ENCODE measurements at regions not wholly inside any gene's neighbourhood (a gene's known extent, or its start where the extent isn't known, plus 50 kb on each side); places are given as distances from the start of the nearest gene placed in this dataset.

GRCh38 chr16:65878347-65878746 lies 488.1 kb upstream of the CDH5 start:
- no peak overlapping the region for H3K4me3 ChIP-seq (ENCODE audit: low read depth, low read length)
- TF ChIP-seq CTCF (IDR thresholded peaks at IDR 0.05; ENCODE audit: control insufficient read depth, extremely low read depth, insufficient read depth): no peak
- DNase-seq (ENCODE audit: low read depth): no peak

GRCh38 chr16:65876624-65877023 lies 489.9 kb upstream of the CDH5 start:
- TF ChIP-seq CTCF (IDR thresholded peaks at IDR 0.05; ENCODE audit: control insufficient read depth, extremely low read depth, insufficient read depth): no peak

GRCh38 chr16:65876056-65876408 lies 490.5 kb upstream of the CDH5 start:
- DNase-seq (ENCODE audit: low read depth): no peak
- no peak for TF ChIP-seq CTCF (IDR thresholded peaks at IDR 0.05; ENCODE audit: control insufficient read depth, extremely low read depth, insufficient read depth)
- no peak overlapping the region for H3K4me3 ChIP-seq (ENCODE audit: low read depth, low read length)

More at GRCh38 chr16:65876624-65877023, 489.9 kb upstream of the CDH5 start:
- H3K4me3 ChIP-seq (ENCODE audit: low read depth, low read length): no peak overlapping the region
- no peak for DNase-seq (ENCODE audit: low read depth)

- no peak overlapping the region for H3K4me3 ChIP-seq (ENCODE audit: low read depth, low read length)
- no peak for TF ChIP-seq CTCF (IDR thresholded peaks at IDR 0.05; ENCODE audit: control insufficient read depth, extremely low read depth, insufficient read depth)
- no peak for DNase-seq (ENCODE audit: low read depth)
Measured at GRCh38 chr16:65875381-65876055, 491.0 kb upstream of the CDH5 start.

- no peak overlapping the region for H3K4me3 ChIP-seq (ENCODE audit: low read depth, low read length)
- TF ChIP-seq CTCF (IDR thresholded peaks at IDR 0.05; ENCODE audit: control insufficient read depth, extremely low read depth, insufficient read depth): no peak
- DNase-seq (ENCODE audit: low read depth): no peak
Measured at GRCh38 chr16:65869261-65869660, 497.2 kb upstream of the CDH5 start.

GRCh38 chr16:65867276-65867960 lies 499.1 kb upstream of the CDH5 start:
- no peak overlapping the region for H3K4me3 ChIP-seq (ENCODE audit: low read depth, low read length)
- no peak for DNase-seq (ENCODE audit: low read depth)
- TF ChIP-seq CTCF (IDR thresholded peaks at IDR 0.05; ENCODE audit: control insufficient read depth, extremely low read depth, insufficient read depth): no peak

GRCh38 chr16:65863236-65863635 lies 503.3 kb upstream of the CDH5 start:
- no peak for DNase-seq (ENCODE audit: low read depth)
- no peak overlapping the region for H3K4me3 ChIP-seq (ENCODE audit: low read depth, low read length)
- TF ChIP-seq CTCF (IDR thresholded peaks at IDR 0.05; ENCODE audit: control insufficient read depth, extremely low read depth, insufficient read depth): no peak
